PC-9 (cell line): ENCODE measurements at regions not wholly inside any gene's neighbourhood (a gene's known extent, or its start where the extent isn't known, plus 50 kb on each side); places are given as distances from the start of the nearest gene placed in this dataset.

ENCODE experiments used
- BruUV-seq: library from RNA; stranded (reverse); fragments of 400-500 nt; replicated peaks from 2 replicates; lab custom pipeline; 2021; lab: Mats Ljungman, UMichigan
- CTCF ChIA-PET: fragments of 300-600 bp; sonication (Branson Sonifier 250); formaldehyde crosslinking; loops from one replicate; lab custom pipeline; 2022; ENCODE audit warnings: antibody characterized with exemption; lab: Charles Lee
- POLR2A ChIA-PET: fragments of 300-600 bp; sonication (Branson Sonifier 250); formaldehyde crosslinking; loops from one replicate; lab custom pipeline; 2022; ENCODE audit warnings: antibody characterized with exemption; ENCODE audit not compliant: unreplicated experiment; lab: Charles Lee
- DNase-seq, 2 experiments: peaks; one replicate each; pipeline versions ENCODE4 v3.0.0 to v3.0.0-alpha.2; 2015 to 2022; ENCODE audit warnings: mixed read lengths in 1 of 2
- H2AFZ ChIP-seq: fragments of 200-600 bp; sonication (generic); 2 replicates; pipeline ENCODE4 v1.8.1; 2017; ENCODE audit warnings: antibody characterized with exemption
- H3F3A ChIP-seq: fragments of 200-600 bp; sonication (generic); 2 replicates; pipeline ENCODE4 v1.8.1; 2017; ENCODE audit warnings: antibody characterized with exemption, mild to moderate bottlenecking, low read depth; ENCODE audit not compliant: insufficient read depth
- H3K27ac ChIP-seq: fragments of 200-600 bp; sonication (generic); 2 replicates; pipeline ENCODE4 v1.6.1; 2016; ENCODE audit warnings: mixed run types
- H3K27me3 ChIP-seq: fragments of 200-600 bp; sonication (generic); 2 replicates; pipeline ENCODE4 v1.6.1; 2016; ENCODE audit warnings: low read depth, mixed run types; ENCODE audit not compliant: insufficient read depth
- H3K36me3 ChIP-seq: fragments of 200-600 bp; sonication (generic); 2 replicates; pipeline ENCODE4 v1.6.1; 2016; ENCODE audit warnings: low read depth, mixed run types
- H3K4me1 ChIP-seq: fragments of 200-600 bp; sonication (generic); replicated peaks from 2 replicates; pipeline ENCODE4 v1.6.1; 2016; ENCODE audit warnings: mixed run types; ENCODE audit not compliant: insufficient read depth
- H3K4me2 ChIP-seq: fragments of 200-600 bp; sonication (generic); 2 replicates; pipeline ENCODE4 v1.6.1; 2017; ENCODE audit warnings: mixed run types
- H3K4me3 ChIP-seq: fragments of 200-600 bp; sonication (generic); 2 replicates; pipeline ENCODE4 v1.6.1; 2016; ENCODE audit warnings: mixed run types
- H3K79me2 ChIP-seq: fragments of 200-600 bp; sonication (generic); 2 replicates; pipeline ENCODE4 v1.6.1; 2017; ENCODE audit warnings: low read depth, mixed run types
- H3K9me2 ChIP-seq: fragments of 200-600 bp; sonication (generic); 2 replicates; pipeline ENCODE4 v1.8.1; 2017; ENCODE audit warnings: mild to moderate bottlenecking; ENCODE audit not compliant: insufficient read depth
- H3K9me3 ChIP-seq: fragments of 200-600 bp; sonication (generic); 2 replicates; pipeline ENCODE4 v1.8.1; 2016; ENCODE audit warnings: low read depth; ENCODE audit not compliant: insufficient read depth
- H4K20me1 ChIP-seq: fragments of 200-600 bp; sonication (generic); 2 replicates; pipeline ENCODE4 v1.8.1; 2017; ENCODE audit not compliant: insufficient read depth
- CTCF ChIP-seq: fragments of 200-600 bp; sonication (generic); conservative IDR thresholded peaks from 2 replicates; pipeline ENCODE4 v1.6.1; 2017; ENCODE audit warnings: mixed run types, antibody characterized with exemption, mild to moderate bottlenecking, moderate library complexity
- EZH2 ChIP-seq: fragments of 200-600 bp; sonication (generic); IDR thresholded peaks from 2 replicates; pipeline ENCODE4 v1.8.0; 2017; ENCODE audit warnings: antibody characterized with exemption, low read depth
- intact Hi-C: fragments of 100-400 bp; cut with micrococcal nuclease; formaldehyde crosslinking; loops from one replicate; pipeline ENCODE4 v1.10.0; 2022; ENCODE audit not compliant: unreplicated experiment

- Histone ChIP-seq H3K79me2 (no peaks in the 10 kb centered on the region), H2AFZ (no peak overlapping the region), H3K9me2 (no peaks in the 10 kb centered on the region), H3K4me3 (no peak overlapping the region), H3K9me3 (no peaks in the 10 kb centered on the region), H3K27ac (no peak overlapping the region), H3K36me3 (no peaks in the 10 kb centered on the region), H3K4me2 (no peak overlapping the region), H3F3A (no peaks in the 10 kb centered on the region), H3K27me3 (no peaks in the 10 kb centered on the region), H3K4me1 (no peaks in the 10 kb centered on the region), H4K20me1 (no peaks in the 10 kb centered on the region)
- DNase-seq: no peak
- CTCF ChIA-PET: no interaction called here
- TF ChIP-seq EZH2 (no peak), CTCF (no peak)
- no TSS peak for BruUV-seq
- intact Hi-C loops: no loop called here
- POLR2A ChIA-PET: no interaction called here
Measured at GRCh38 chr10:29009464-29009863, 279.4 kb upstream of the LYZL1 start.

- Histone ChIP-seq H4K20me1 (no peaks in the 10 kb centered on the region), H3K79me2 (no peaks in the 10 kb centered on the region), H3K4me1 (no peaks in the 10 kb centered on the region), H3K27me3 (no peaks in the 10 kb centered on the region), H3K36me3 (no peaks in the 10 kb centered on the region), H3K4me2 (no peak overlapping the region), H3K9me3 (no peaks in the 10 kb centered on the region), H3K4me3 (no peak overlapping the region), H2AFZ (no peak overlapping the region), H3K9me2 (no peaks in the 10 kb centered on the region), H3K27ac (no peak overlapping the region), H3F3A (no peaks in the 10 kb centered on the region)
- BruUV-seq: no TSS peak
- TF ChIP-seq EZH2 (no peak), CTCF (no peak)
- ChIA-PET CTCF (no interaction called here), POLR2A (no interaction called here)
- intact Hi-C loops: no loop called here
- DNase-seq: no peak
Measured at GRCh38 chr10:29011516-29011915, 277.4 kb upstream of the LYZL1 start.

- Histone ChIP-seq H3K4me1 (no peaks in the 10 kb centered on the region), H3K4me3 (no peak overlapping the region), H3K4me2 (no peak overlapping the region), H4K20me1 (no peaks in the 10 kb centered on the region), H3K9me2 (no peaks in the 10 kb centered on the region), H3K36me3 (no peaks in the 10 kb centered on the region), H3K27me3 (no peaks in the 10 kb centered on the region), H3K9me3 (no peaks in the 10 kb centered on the region), H3F3A (no peaks in the 10 kb centered on the region), H3K79me2 (no peaks in the 10 kb centered on the region), H2AFZ (no peak overlapping the region), H3K27ac (no peak overlapping the region)
- intact Hi-C loops: no loop called here
- ChIA-PET CTCF (no interaction called here), POLR2A (interaction anchor here (0.7 kb wide), 1 partner anchor 1151 kb away, joined by 8 read pairs; no protein-coding TSS in a partner anchor)
- TF ChIP-seq EZH2: no peak
- TF ChIP-seq CTCF: no peak
- DNase-seq: no peak
- no TSS peak for BruUV-seq
Measured at GRCh38 chr10:29012926-29013554, 275.8 kb upstream of the LYZL1 start.
